GM12864 (cell line): ENCODE measurements at regions not wholly inside any gene's neighbourhood (a gene's known extent, or its start where the extent isn't known, plus 50 kb on each side); places are given as distances from the start of the nearest gene placed in this dataset.

ENCODE experiments used
- DNase-seq: peaks from one replicate; pipeline ENCODE4 v3.0.0-alpha.2; 2011; ENCODE audit warnings: low read depth
- H3K4me3 ChIP-seq: 2 replicates; pipeline ENCODE4 v1.5.1; 2011; ENCODE audit warnings: mild to moderate bottlenecking, low read depth, low read length, control low read depth
- TF ChIP-seq, protein P1 (sequence below): IDR thresholded peaks from 2 replicates; pipeline ENCODE4 v1.5.1; 2011; ENCODE audit warnings: low read depth, mild to moderate bottlenecking, moderate library complexity, low read length, control low read depth, inconsistent platforms; ENCODE audit errors: missing control alignments

DNA sequence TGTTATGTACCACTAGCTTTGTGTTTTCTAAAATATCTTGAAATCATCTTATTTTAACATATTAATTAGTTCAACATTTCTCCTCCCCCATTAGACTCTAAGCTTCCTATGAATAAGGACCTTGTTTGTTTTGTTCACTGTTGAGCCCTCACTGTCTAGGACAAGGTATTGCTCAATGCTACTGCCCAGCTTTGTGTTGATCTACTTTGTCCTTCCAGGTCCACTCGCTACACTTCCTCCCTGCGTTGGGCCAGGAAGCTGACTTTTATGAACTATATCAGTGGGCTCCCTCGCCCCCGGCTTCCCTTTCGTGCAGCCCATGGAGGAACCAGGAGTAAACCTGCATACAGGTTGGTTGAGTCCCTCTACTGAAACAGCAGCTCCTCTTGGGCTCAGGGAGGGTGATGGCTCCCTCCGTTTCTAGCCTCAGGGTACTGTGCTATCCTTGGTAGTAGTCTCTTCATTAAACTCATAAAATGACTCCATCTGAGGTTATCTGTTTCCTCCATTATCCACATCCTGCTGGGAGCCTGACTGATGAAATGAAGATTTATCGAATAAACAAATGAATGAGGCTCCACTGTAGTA lies 272.5 kb downstream of the CLIC5 start:
- no peak for DNase-seq
- H3K4me3 ChIP-seq: no peak overlapping the region
- TF ChIP-seq, protein P1, sequence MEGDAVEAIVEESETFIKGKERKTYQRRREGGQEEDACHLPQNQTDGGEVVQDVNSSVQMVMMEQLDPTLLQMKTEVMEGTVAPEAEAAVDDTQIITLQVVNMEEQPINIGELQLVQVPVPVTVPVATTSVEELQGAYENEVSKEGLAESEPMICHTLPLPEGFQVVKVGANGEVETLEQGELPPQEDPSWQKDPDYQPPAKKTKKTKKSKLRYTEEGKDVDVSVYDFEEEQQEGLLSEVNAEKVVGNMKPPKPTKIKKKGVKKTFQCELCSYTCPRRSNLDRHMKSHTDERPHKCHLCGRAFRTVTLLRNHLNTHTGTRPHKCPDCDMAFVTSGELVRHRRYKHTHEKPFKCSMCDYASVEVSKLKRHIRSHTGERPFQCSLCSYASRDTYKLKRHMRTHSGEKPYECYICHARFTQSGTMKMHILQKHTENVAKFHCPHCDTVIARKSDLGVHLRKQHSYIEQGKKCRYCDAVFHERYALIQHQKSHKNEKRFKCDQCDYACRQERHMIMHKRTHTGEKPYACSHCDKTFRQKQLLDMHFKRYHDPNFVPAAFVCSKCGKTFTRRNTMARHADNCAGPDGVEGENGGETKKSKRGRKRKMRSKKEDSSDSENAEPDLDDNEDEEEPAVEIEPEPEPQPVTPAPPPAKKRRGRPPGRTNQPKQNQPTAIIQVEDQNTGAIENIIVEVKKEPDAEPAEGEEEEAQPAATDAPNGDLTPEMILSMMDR: no peak

GRCh38 chr6:45742591-45742990 lies 273.1 kb downstream of the CLIC5 start:
- no peak for DNase-seq
- TF ChIP-seq, protein P1: no peak
- H3K4me3 ChIP-seq: no peak overlapping the region

DNA sequence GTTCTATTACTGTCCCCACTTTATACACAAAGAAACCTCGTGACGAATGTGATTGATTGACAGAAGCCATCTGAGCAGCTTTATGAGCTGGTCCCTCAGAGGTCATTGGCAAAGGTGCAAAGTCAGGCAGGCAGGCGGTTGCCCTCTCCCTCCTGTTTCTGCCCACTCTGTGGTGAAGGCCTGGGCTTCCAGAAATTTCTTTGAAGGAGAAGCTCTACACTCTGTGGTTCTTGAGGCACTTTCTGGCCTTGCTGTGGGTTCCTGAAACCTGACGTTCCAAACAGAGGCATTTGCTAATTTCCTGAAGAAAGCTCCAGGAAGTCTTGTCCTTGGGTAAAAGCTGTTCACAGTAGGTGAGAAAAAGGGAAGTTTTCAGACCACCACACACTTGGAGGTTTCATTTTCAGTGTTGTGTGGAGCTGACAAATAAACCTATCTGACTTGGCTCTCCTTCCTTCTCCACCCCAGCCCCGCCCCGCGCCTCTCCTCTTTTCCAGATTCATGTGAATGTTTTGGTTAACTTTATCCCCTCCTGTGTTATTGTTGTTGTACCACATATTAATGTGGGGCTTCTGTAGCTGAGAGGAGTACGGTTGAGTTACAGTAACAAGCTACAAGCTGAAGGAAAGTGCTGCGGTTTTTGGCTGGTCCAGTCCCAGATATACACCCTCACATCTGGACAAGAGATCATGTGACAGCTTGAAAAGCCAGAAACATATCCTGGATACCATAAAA lies 274.1 kb downstream of the CLIC5 start:
- no peak overlapping the region for H3K4me3 ChIP-seq
- peak; percentile 30 for DNase-seq

GRCh38 chr6:45739058-45739457 lies 276.6 kb downstream of the CLIC5 start:
- TF ChIP-seq, protein P1: no peak
- no peak overlapping the region for H3K4me3 ChIP-seq
- no peak for DNase-seq

More for the DNA sequence above, 274.1 kb downstream of the CLIC5 start:
- TF ChIP-seq, protein P1: no peak

- no peak overlapping the region for H3K4me3 ChIP-seq
- DNase-seq: no peak
- TF ChIP-seq, protein P1: no peak
Measured at GRCh38 chr6:45738057-45738455, 277.6 kb downstream of the CLIC5 start.

GRCh38 chr6:45737331-45738056 lies 278.2 kb downstream of the CLIC5 start:
- H3K4me3 ChIP-seq: no peak overlapping the region
- TF ChIP-seq, protein P1: no peak
- peak; percentile 50 for DNase-seq
